ENCODE measurements at regions not wholly inside any gene's neighbourhood (a gene's known extent, or its start where the extent isn't known, plus 50 kb on each side); places are given as distances from the start of the nearest gene placed in this dataset.

- TF ChIP-seq POLR2A (IDR thresholded peaks at IDR 0.05): no peak
- TF ChIP-seq, protein P1, sequence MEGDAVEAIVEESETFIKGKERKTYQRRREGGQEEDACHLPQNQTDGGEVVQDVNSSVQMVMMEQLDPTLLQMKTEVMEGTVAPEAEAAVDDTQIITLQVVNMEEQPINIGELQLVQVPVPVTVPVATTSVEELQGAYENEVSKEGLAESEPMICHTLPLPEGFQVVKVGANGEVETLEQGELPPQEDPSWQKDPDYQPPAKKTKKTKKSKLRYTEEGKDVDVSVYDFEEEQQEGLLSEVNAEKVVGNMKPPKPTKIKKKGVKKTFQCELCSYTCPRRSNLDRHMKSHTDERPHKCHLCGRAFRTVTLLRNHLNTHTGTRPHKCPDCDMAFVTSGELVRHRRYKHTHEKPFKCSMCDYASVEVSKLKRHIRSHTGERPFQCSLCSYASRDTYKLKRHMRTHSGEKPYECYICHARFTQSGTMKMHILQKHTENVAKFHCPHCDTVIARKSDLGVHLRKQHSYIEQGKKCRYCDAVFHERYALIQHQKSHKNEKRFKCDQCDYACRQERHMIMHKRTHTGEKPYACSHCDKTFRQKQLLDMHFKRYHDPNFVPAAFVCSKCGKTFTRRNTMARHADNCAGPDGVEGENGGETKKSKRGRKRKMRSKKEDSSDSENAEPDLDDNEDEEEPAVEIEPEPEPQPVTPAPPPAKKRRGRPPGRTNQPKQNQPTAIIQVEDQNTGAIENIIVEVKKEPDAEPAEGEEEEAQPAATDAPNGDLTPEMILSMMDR (IDR thresholded peaks at IDR 0.05): no peak
Measured at GRCh38 chr5:44085083-44085482, 304.1 kb downstream of the FGF10 start.

All from uterus (tissue), 2 donors.